ENCODE measurements at regions not wholly inside any gene's neighbourhood (a gene's known extent, or its start where the extent isn't known, plus 50 kb on each side); places are given as distances from the start of the nearest gene placed in this dataset.

GRCh38 chrX:109830704-109831206 lies 97.7 kb upstream of the ACSL4 start:
- Histone ChIP-seq H3K9ac (ENCODE audit: low read depth, low read length) (no peak overlapping the region), H3K9me3 (ENCODE audit: control insufficient read depth, insufficient read depth, low read length) (no peaks in the 10 kb centered on the region), H3K36me3 (ENCODE audit: insufficient read depth, low read length) (no peaks in the 10 kb centered on the region), H3K4me1 (ENCODE audit: insufficient read depth, low read length) (peaks cover 9% of the 10 kb centered on the region)

- Histone ChIP-seq H3K4me1 (ENCODE audit: insufficient read depth, low read length) (peaks cover 9% of the 10 kb centered on the region), H3K9me3 (ENCODE audit: control insufficient read depth, insufficient read depth, low read length) (no peaks in the 10 kb centered on the region), H3K9ac (ENCODE audit: low read depth, low read length) (no peak overlapping the region), H3K36me3 (ENCODE audit: insufficient read depth, low read length) (no peaks in the 10 kb centered on the region)
These were observed 98.4 kb upstream of the ACSL4 start for GRCh38 chrX:109831326-109831985.

GRCh38 chrX:109839694-109840567 lies 106.9 kb upstream of the ACSL4 start:
- H3K36me3 ChIP-seq (ENCODE audit: insufficient read depth, low read length), result no peaks in the 10 kb centered on the region
- no peaks in the 10 kb centered on the region for H3K9me3 ChIP-seq (ENCODE audit: control insufficient read depth, insufficient read depth, low read length)
- H3K9ac ChIP-seq (ENCODE audit: low read depth, low read length), result no peak overlapping the region
- peaks cover 18% of the 10 kb centered on the region for H3K4me1 ChIP-seq (ENCODE audit: insufficient read depth, low read length)

DNA sequence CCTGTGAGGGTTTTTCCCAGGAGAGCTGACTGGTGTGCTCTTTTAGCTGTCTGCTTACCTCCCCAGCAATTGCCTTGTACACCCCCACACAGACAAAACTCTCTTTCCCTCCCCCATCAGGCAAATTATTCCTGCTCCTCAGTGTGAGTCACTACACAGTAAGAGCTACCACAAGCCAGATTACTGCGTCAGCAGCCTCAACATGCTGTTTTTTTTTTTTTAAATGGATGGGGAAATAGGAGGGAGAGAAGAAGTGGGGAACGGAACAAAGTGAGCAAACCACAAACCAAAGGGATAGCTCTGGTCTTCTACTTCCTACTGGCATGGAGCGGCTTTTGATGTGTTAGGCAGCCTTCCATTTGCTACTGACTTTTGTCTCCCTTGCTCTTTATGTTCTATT lies 107.5 kb upstream of the ACSL4 start:
- H3K9me3 ChIP-seq (ENCODE audit: control insufficient read depth, insufficient read depth, low read length), result no peaks in the 10 kb centered on the region
- no peak overlapping the region for H3K9ac ChIP-seq (ENCODE audit: low read depth, low read length)
- H3K36me3 ChIP-seq (ENCODE audit: insufficient read depth, low read length), result no peaks in the 10 kb centered on the region
- peaks cover 18% of the 10 kb centered on the region for H3K4me1 ChIP-seq (ENCODE audit: insufficient read depth, low read length)

DNA sequence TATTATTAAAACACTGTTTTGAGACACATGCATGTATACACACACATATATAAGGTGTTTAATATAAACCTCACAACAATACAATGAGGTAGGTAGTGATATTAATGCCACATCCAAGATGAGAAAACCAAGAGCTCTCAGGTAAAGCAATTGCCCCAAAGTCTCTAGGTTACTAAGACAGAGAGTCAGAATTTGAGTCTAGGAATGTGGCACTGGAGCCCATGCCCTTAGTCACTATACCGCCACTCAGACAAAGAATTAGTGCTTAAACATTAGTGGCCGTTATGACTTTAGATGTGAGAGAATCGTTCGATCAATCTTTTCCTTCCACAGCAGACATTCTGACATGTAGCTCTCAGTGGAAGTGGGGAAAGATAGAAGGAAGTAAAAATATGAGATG lies 108.2 kb upstream of the ACSL4 start:
- H3K9me3 ChIP-seq (ENCODE audit: control insufficient read depth, insufficient read depth, low read length), result no peaks in the 10 kb centered on the region
- H3K36me3 ChIP-seq (ENCODE audit: insufficient read depth, low read length), result no peaks in the 10 kb centered on the region
- H3K9ac ChIP-seq (ENCODE audit: low read depth, low read length), result no peak overlapping the region
- peaks cover 18% of the 10 kb centered on the region for H3K4me1 ChIP-seq (ENCODE audit: insufficient read depth, low read length)

- Histone ChIP-seq H3K9me3 (ENCODE audit: control insufficient read depth, insufficient read depth, low read length) (no peaks in the 10 kb centered on the region), H3K9ac (ENCODE audit: low read depth, low read length) (no peak overlapping the region), H3K36me3 (ENCODE audit: insufficient read depth, low read length) (no peaks in the 10 kb centered on the region)
These were observed 109.0 kb upstream of the ACSL4 start for GRCh38 chrX:109841869-109842579.

DNA sequence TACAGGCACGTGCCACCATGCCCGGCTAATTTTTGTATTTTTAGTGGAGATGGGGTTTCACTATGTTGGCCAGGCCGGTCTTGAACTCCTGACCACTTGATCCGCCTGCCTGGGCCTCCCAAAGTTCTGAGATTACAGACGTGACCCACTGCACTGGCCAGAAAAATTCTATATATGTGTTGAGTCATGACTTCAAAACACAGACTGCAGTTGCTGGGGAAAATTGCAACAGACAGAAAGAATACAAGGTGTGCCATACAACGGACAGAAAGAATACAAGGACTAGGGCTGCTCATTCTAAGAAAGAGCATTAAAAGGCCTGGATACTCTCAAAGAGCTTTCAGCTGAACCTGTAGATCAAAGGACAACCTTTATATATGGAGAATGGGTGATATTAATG lies 109.6 kb upstream of the ACSL4 start:
- no peaks in the 10 kb centered on the region for H3K9me3 ChIP-seq (ENCODE audit: control insufficient read depth, insufficient read depth, low read length)
- no peaks in the 10 kb centered on the region for H3K36me3 ChIP-seq (ENCODE audit: insufficient read depth, low read length)
- peaks cover 24% of the 10 kb centered on the region for H3K4me1 ChIP-seq (ENCODE audit: insufficient read depth, low read length)
- no peak overlapping the region for H3K9ac ChIP-seq (ENCODE audit: low read depth, low read length)

More at GRCh38 chrX:109841869-109842579, 109.0 kb upstream of the ACSL4 start:
- H3K4me1 ChIP-seq (ENCODE audit: insufficient read depth, low read length), result peaks cover 18% of the 10 kb centered on the region

DNA sequence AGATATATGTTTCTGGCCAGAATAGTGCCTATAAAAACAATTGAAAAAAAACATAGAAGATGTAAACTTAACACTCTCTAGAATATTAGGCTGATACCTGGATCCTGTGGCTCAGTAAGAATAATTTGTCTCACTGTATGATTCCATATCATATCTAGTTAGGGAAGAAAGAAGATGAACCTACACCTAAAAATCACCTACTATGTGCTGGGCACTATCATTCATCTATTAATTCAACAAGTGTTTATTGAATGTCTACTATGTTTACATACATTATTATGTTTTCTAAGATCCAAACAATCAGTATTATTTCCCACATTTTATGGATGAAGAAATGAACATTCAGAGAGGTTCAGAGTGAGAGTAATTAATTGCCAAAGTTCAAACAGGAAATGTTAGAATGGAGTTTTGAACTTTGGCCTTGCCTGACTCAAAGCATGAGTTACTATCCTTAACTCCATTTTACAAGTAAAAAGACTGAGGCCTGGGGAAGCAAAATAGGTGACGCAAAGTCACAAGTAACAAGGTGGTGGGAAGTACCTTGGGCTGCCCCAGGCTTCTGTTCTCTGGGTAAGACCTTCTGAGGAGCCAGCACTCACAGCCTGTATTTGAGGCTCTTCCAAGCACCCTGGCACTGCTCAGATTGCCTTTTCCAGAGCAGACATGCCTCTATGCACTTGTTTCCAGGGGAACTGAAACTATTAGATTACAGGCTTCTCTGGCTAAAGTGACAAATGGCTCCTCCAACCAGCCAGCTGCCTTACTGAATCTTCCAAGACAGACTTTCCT lies 111.1 kb upstream of the ACSL4 start:
- Histone ChIP-seq H3K4me1 (ENCODE audit: insufficient read depth, low read length) (peaks cover 39% of the 10 kb centered on the region), H3K9ac (ENCODE audit: low read depth, low read length) (no peak overlapping the region), H3K36me3 (ENCODE audit: insufficient read depth, low read length) (no peaks in the 10 kb centered on the region), H3K9me3 (ENCODE audit: control insufficient read depth, insufficient read depth, low read length) (no peaks in the 10 kb centered on the region)

DNA sequence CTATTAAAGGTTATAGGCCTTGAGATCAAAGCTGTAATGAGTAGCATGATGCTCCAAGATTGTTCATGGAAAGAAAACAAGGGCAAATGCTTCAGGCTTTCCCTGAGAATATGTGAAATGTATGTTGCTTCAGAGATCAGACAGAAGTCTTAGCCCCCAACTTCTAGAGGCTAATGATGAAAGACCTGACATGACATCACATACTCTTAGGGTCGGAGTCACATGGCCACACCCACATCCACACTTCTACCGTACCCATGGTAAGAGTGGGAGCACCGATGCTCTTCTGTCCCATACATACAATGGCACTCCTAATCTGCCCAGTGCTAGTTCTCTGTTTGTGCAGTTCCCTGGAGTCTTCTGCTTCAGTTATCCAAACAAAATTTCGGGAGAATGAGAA lies 111.9 kb upstream of the ACSL4 start:
- Histone ChIP-seq H3K36me3 (ENCODE audit: insufficient read depth, low read length) (no peaks in the 10 kb centered on the region), H3K9me3 (ENCODE audit: control insufficient read depth, insufficient read depth, low read length) (no peaks in the 10 kb centered on the region), H3K4me1 (ENCODE audit: insufficient read depth, low read length) (peaks cover 41% of the 10 kb centered on the region), H3K9ac (ENCODE audit: low read depth, low read length) (no peak overlapping the region)

DNA sequence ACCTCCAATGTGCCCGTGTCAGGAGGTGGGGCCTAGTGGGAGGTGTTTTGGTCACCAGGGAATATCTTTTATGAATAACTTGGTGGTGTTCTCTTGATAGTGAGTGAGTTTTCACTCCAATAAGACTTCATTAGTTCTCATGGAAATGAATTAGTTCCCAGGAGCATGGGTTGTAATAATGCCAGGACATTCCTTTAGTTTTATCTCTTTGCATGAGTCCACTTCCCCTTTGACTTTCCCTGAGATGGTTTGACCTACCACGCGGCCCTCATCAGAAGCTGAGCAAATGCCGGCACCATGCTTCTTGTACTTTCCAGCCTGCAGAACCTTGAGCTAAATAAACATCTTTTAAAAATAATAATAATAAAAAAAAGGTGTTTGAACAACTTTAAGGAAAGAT lies 112.9 kb upstream of the ACSL4 start:
- no peaks in the 10 kb centered on the region for H3K9me3 ChIP-seq (ENCODE audit: control insufficient read depth, insufficient read depth, low read length)
- H3K9ac ChIP-seq (ENCODE audit: low read depth, low read length), result no peak overlapping the region
- peaks cover 31% of the 10 kb centered on the region for H3K4me1 ChIP-seq (ENCODE audit: insufficient read depth, low read length)
- no peaks in the 10 kb centered on the region for H3K36me3 ChIP-seq (ENCODE audit: insufficient read depth, low read length)

DNA sequence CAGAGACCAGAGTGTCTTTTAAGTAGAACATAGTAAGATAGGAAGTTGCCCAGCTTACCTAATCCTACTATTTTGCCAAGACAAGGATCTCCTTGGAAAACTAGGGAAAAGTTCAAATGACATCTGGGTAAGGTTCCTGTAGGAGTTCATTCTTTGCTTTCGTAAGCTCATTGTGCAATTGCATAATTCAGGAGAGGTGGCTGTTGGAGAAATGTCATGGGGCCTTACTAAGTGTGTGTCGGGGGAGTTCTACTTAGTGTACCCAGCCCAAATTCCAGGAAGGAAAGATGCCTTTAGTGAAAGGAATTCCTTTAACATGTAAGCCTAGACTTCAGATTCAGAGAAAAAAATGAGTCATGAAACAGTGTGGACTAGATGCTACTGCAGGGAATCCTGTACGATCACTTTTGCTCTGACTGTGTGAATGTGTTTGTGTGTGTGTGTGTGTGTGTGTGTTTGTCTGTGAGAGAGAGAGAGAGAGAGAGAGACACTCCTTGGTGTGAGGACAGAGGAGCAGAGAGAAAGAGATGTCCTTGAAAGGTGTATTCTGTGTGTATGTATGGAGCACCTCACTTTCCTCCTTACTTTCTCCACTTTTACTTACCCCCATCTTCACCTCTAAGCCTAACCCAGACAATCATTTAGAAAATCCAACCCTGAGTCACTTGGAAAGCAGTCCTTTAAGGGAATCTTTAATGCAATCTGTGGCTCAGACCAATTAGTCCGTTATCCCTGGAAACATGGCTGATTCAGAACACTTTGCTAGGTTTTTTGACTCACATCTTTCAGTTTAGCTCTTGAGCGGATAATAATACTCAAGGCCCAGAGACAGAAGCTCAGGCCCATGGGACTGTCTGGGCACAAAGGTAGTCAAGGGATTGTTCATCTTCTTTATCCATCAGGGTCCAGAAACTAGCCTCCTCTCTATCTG lies 114.5 kb upstream of the ACSL4 start:
- Histone ChIP-seq H3K36me3 (ENCODE audit: insufficient read depth, low read length) (no peaks in the 10 kb centered on the region), H3K4me1 (ENCODE audit: insufficient read depth, low read length) (peaks cover 28% of the 10 kb centered on the region), H3K9ac (ENCODE audit: low read depth, low read length) (no peak overlapping the region), H3K9me3 (ENCODE audit: control insufficient read depth, insufficient read depth, low read length) (no peaks in the 10 kb centered on the region)

DNA sequence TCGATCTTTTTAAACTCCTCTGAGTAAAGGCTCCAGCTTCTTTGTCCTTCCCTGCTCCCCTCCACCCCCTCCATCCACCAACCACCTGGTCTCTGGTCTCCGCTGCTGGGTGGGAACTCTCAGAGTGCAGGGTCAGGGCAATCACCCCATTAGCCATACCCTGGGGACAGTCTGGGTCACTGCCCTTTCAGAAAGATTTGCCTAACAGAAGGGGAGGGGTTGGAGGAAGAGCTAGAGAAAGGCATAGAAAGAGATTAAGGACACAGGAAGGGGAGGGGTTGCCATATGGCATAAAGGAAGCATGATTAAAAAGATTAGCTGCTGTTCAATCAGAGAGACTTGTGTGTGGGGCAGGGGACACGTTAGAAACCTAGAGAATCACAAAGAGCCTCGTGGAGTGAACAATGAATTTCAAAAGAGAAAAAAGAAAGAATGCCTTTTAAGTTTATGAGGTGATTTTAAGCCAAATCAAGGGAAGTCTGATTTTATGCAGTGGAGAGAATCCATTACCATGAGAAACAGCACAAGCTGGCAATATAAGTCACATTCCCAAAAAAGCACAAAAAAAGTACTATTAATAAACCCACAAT lies 115.5 kb upstream of the ACSL4 start:
- H3K9ac ChIP-seq (ENCODE audit: low read depth, low read length), result 0 out of 2 replicates have a peak overlapping the region, but pooled peaks have one; percentile 6
- no peaks in the 10 kb centered on the region for H3K36me3 ChIP-seq (ENCODE audit: insufficient read depth, low read length)
- peaks cover 4% of the 10 kb centered on the region for H3K9me3 ChIP-seq (ENCODE audit: control insufficient read depth, insufficient read depth, low read length)
- peaks cover 28% of the 10 kb centered on the region for H3K4me1 ChIP-seq (ENCODE audit: insufficient read depth, low read length)

DNA sequence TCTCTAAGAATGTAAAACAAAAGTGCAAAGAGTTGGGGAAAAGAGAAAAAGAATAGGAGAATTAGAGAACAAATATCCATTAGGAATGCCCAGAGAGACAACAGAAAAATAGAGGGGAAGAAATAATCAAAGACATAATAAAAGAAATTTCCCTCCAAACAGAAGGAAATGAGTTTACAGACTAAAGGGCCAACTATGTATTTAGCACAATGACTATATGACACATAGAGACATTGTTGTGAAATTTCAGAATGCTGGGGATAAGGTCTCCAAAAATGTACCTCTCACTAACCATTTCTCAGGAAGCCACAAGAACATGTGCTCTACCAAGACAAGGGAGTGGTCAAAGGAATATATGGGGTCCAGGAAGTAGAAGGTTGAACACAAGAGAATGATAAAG lies 121.0 kb upstream of the ACSL4 start:
- Histone ChIP-seq H3K36me3 (ENCODE audit: insufficient read depth, low read length) (no peaks in the 10 kb centered on the region), H3K9me3 (ENCODE audit: control insufficient read depth, insufficient read depth, low read length) (peaks cover 7% of the 10 kb centered on the region), H3K4me1 (ENCODE audit: insufficient read depth, low read length) (peaks cover 8% of the 10 kb centered on the region), H3K9ac (ENCODE audit: low read depth, low read length) (no peak overlapping the region)
